Keratinocyte (primary cell): ENCODE measurements at regions not wholly inside any gene's neighbourhood (a gene's known extent, or its start where the extent isn't known, plus 50 kb on each side); places are given as distances from the start of the nearest gene placed in this dataset.

Experiments
- DNase-seq: peaks from one replicate; pipeline ENCODE4 v3.0.0-alpha.2; 2011; ENCODE audit warnings: low read depth, missing footprints, low spot score
- FAIRE-seq: peaks from 2 replicates; lab custom pipeline; 2011; peaks lifted over from hg19 to GRCh38; lab: Jason Lieb, UNC
- H2AFZ ChIP-seq: 2 replicates; pipeline ENCODE4 v1.6.0; 2012; ENCODE audit warnings: low read length, control low read depth, inconsistent platforms; ENCODE audit not compliant: control insufficient read depth
- H3K27ac ChIP-seq: 2 replicates; pipeline ENCODE4 v1.5.1; 2011; ENCODE audit warnings: low read length; ENCODE audit not compliant: control insufficient read depth, insufficient read depth
- H3K27me3 ChIP-seq: 3 replicates; pipeline ENCODE4 v1.6.0; 2011; ENCODE audit warnings: low read length; ENCODE audit not compliant: control insufficient read depth, insufficient read depth; ENCODE audit errors: extremely low read depth
- H3K36me3 ChIP-seq, 2 experiments: 2 replicates in 1 of 2; 3 replicates in 1 of 2; pipeline ENCODE4 v1.5.1; 2011; ENCODE audit warnings: low read length in 2 of 2, mild to moderate bottlenecking in 1 of 2; ENCODE audit not compliant: control insufficient read depth in 2 of 2, insufficient read depth in 2 of 2; ENCODE audit errors: extremely low read depth in 1 of 2
- H3K4me1 ChIP-seq: 3 replicates; pipeline ENCODE4 v1.5.1; 2011; ENCODE audit warnings: low read length; ENCODE audit not compliant: control insufficient read depth, insufficient read depth; ENCODE audit errors: extremely low read depth
- H3K4me2 ChIP-seq: 3 replicates; pipeline ENCODE4 v1.6.0; 2011; ENCODE audit warnings: low read depth, low read length; ENCODE audit not compliant: control insufficient read depth, insufficient read depth; ENCODE audit errors: extremely low read depth
- H3K4me3 ChIP-seq, 3 experiments: fragments of 200-600 bp in 1 of 3; sonication (generic) in 1 of 3; 2 replicates in 2 of 3; 3 replicates in 1 of 3; pipeline ENCODE4 v1.5.1; 2011 to 2016; ENCODE audit warnings: low read length in 3 of 3, mild to moderate bottlenecking in 3 of 3, control low read depth in 2 of 3, inconsistent platforms in 1 of 3, low read depth in 1 of 3, mixed read lengths in 1 of 3, mixed run types in 1 of 3, moderate library complexity in 1 of 3; ENCODE audit not compliant: control insufficient read depth in 2 of 3, insufficient read depth in 2 of 3; ENCODE audit errors: extremely low read depth in 1 of 3
- H3K79me2 ChIP-seq: 2 replicates; pipeline ENCODE4 v1.6.0; 2012; ENCODE audit warnings: low read length; ENCODE audit not compliant: control insufficient read depth, insufficient read depth
- H3K9ac ChIP-seq: 3 replicates; pipeline ENCODE4 v1.6.0; 2011; ENCODE audit warnings: low read length; ENCODE audit not compliant: control insufficient read depth, insufficient read depth; ENCODE audit errors: extremely low read depth
- H3K9me1 ChIP-seq: 3 replicates; pipeline ENCODE4 v1.6.0; 2011; ENCODE audit warnings: low read length; ENCODE audit not compliant: control insufficient read depth, insufficient read depth; ENCODE audit errors: extremely low read depth
- H3K9me3 ChIP-seq: 2 replicates; pipeline ENCODE4 v1.5.1; 2012; ENCODE audit warnings: low read depth, low read length; ENCODE audit not compliant: control insufficient read depth
- H4K20me1 ChIP-seq: 3 replicates; pipeline ENCODE4 v1.6.0; 2011; ENCODE audit warnings: low read length; ENCODE audit not compliant: control insufficient read depth, insufficient read depth; ENCODE audit errors: extremely low read depth
- EZH2 ChIP-seq: IDR thresholded peaks from one replicate; pipeline ENCODE4 v1.6.1; 2012; ENCODE audit warnings: inconsistent platforms, mild to moderate bottlenecking, low read length, moderate library complexity
- dilution Hi-C: fragments of 300-500 bp; cut with MboI; formaldehyde crosslinking; loops from one replicate; pipeline ENCODE4 v1.7.0; 2020; ENCODE audit warnings: low sequenced_read_pairs; ENCODE audit not compliant: extremely low pct_ligation_motif_present
- TF ChIP-seq, protein P1 (sequence below), 3 experiments: IDR thresholded peaks in 1 of 3; conservative IDR thresholded peaks in 1 of 3; optimal IDR thresholded peaks in 1 of 3; 2 replicates in 2 of 3; 3 replicates in 1 of 3; pipeline versions ENCODE3 to v1.5.1; 2011; ENCODE audit warnings: low read length in 3 of 3, mild to moderate bottlenecking in 3 of 3, moderate library complexity in 2 of 3, control low read depth in 1 of 3, inconsistent platforms in 1 of 3; ENCODE audit not compliant: insufficient read depth in 2 of 3; ENCODE audit errors: extremely low read depth in 1 of 3

DNA sequence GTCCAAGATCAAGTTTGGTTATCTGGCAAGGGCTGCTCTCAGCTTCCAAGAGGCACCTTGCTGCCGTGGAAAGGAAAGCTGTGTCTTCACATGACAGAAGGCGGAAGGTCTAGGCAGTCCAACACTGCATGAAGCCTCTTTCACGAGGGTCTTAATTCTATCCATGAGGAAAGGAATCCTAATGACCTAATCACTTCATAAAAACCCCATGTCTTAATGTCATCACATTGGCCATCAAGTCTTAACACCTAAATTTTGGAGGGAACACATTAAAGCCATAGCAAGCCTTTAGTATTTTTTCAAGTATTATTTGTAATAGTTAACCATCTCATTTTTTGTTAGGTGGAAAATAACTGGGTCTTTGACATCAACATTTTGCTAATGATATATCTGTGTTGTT, 858.3 kb downstream of the FLRT2 start:
- Histone ChIP-seq H3K79me2 (no peaks in the 10 kb centered on the region), H3K4me1 (no peaks in the 10 kb centered on the region), H3K9me3 (no peaks in the 10 kb centered on the region), H3K36me3 (no peaks in the 10 kb centered on the region), H3K9ac (no peak overlapping the region), H3K4me3 (no peak overlapping the region), H2AFZ (no peak overlapping the region), H3K27me3 (no peaks in the 10 kb centered on the region), H3K27ac (no peak overlapping the region), H3K9me1 (no peaks in the 10 kb centered on the region), H3K4me2 (no peak overlapping the region), H4K20me1 (no peaks in the 10 kb centered on the region)
- dilution Hi-C loops, result no loop called here
- TF ChIP-seq EZH2, result no peak
- TF ChIP-seq, protein P1, sequence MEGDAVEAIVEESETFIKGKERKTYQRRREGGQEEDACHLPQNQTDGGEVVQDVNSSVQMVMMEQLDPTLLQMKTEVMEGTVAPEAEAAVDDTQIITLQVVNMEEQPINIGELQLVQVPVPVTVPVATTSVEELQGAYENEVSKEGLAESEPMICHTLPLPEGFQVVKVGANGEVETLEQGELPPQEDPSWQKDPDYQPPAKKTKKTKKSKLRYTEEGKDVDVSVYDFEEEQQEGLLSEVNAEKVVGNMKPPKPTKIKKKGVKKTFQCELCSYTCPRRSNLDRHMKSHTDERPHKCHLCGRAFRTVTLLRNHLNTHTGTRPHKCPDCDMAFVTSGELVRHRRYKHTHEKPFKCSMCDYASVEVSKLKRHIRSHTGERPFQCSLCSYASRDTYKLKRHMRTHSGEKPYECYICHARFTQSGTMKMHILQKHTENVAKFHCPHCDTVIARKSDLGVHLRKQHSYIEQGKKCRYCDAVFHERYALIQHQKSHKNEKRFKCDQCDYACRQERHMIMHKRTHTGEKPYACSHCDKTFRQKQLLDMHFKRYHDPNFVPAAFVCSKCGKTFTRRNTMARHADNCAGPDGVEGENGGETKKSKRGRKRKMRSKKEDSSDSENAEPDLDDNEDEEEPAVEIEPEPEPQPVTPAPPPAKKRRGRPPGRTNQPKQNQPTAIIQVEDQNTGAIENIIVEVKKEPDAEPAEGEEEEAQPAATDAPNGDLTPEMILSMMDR (optimal IDR thresholded peaks at IDR 0.05 in 1 of 3, IDR thresholded peaks at IDR 0.05 in 1 of 3, conservative IDR thresholded peaks at IDR 0.05 in 1 of 3; ENCODE audit: extremely low read depth in 1 of 3, insufficient read depth in 2 of 3, low read length in 3 of 3), result no peak
- DNase-seq, result no peak
- no peak for FAIRE-seq

DNA sequence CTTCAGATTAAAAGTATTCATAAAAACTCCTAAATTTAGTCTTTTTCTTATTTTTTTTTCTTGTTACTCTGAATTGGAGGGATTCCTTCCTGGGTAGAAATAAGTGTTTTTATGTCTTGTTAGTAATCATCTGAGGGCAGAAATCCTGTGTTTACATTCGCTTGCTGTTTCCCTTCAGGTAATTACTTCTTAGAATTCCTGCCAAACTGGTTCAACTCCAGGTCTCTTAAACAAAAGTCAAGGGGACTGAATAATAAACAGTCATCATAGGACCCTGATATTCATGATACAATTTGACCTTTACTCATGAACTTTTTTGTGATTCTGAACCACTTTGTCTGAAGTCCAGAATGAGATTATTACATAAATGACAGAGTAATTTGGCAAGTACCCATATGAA, 843.9 kb downstream of the FLRT2 start:
- H3K4me1 ChIP-seq, result no peaks in the 10 kb centered on the region
- H3K4me2 ChIP-seq, result no peak overlapping the region
- no peaks in the 10 kb centered on the region for H3K9me3 ChIP-seq
- H2AFZ ChIP-seq, result no peak overlapping the region
- no peak overlapping the region for H3K27ac ChIP-seq
- dilution Hi-C loops, result no loop called here
- TF ChIP-seq, protein P1 (optimal IDR thresholded peaks at IDR 0.05 in 1 of 3, IDR thresholded peaks at IDR 0.05 in 1 of 3, conservative IDR thresholded peaks at IDR 0.05 in 1 of 3; ENCODE audit: extremely low read depth in 1 of 3, insufficient read depth in 2 of 3, low read length in 3 of 3), result no peak
- TF ChIP-seq EZH2, result no peak
- DNase-seq (no peak), FAIRE-seq (no peak)
- no peaks in the 10 kb centered on the region for H3K9me1 ChIP-seq
- H3K79me2 ChIP-seq, result no peaks in the 10 kb centered on the region
- H4K20me1 ChIP-seq, result no peaks in the 10 kb centered on the region
- no peak overlapping the region for H3K9ac ChIP-seq
- H3K27me3 ChIP-seq, result no peaks in the 10 kb centered on the region
- no peaks in the 10 kb centered on the region for H3K36me3 ChIP-seq
- no peak overlapping the region for H3K4me3 ChIP-seq
